IMR-90 (cell line): ENCODE measurements at regions not wholly inside any gene's neighbourhood (a gene's known extent, or its start where the extent isn't known, plus 50 kb on each side); places are given as distances from the start of the nearest gene placed in this dataset.
"Not testable (repeated sequence)": the region's sequence is repeated elsewhere in the genome, so short reads cannot be mapped to it uniquely, and the experiment has no call there.

Source experiments
- ATAC-seq: fragments of 200-7000 bp; cut with Tn5 transposase; 2 replicates; pipeline ENCODE4 v1.9.1; 2020; ENCODE audit warnings: low read depth, mild to moderate bottlenecking, moderate library complexity
- BruUV-seq: library from RNA; stranded (reverse); fragments of 400-500 nt; replicated peaks from 2 replicates; lab custom pipeline; 2021; lab: Mats Ljungman, UMichigan
- CTCF ChIA-PET: fragments of 300-600 bp; formaldehyde crosslinking; extraction: SDS; loops from one replicate; lab custom pipeline; 2021; ENCODE audit warnings: antibody characterized with exemption; lab: Yijun Ruan, JAX
- POLR2A ChIA-PET: fragments of 300-600 bp; sonication (Branson Sonifier 250); formaldehyde crosslinking; loops from one replicate; lab custom pipeline; 2022; ENCODE audit warnings: antibody characterized with exemption; ENCODE audit not compliant: unreplicated experiment; lab: Charles Lee
- DNase-seq: peaks from one replicate; pipeline ENCODE4 v3.0.0; 2013
- H2AFZ ChIP-seq: replicated peaks from 2 replicates; pipeline ENCODE3; 2013; ENCODE audit warnings: low read length, mild to moderate bottlenecking; ENCODE audit not compliant: poor library complexity
- H2AK5ac ChIP-seq: 2 replicates; pipeline ENCODE4 v1.6.1; 2013; ENCODE audit warnings: low read depth, low read length, inconsistent platforms
- H2AK9ac ChIP-seq: replicated peaks from 2 replicates; pipeline ENCODE3; 2013; ENCODE audit warnings: mild to moderate bottlenecking, low read depth, low read length, moderate library complexity; ENCODE audit not compliant: poor library complexity
- H2BK120ac ChIP-seq: 2 replicates; pipeline ENCODE4 v1.6.1; 2013; ENCODE audit warnings: low read depth, low read length, inconsistent platforms
- H2BK15ac ChIP-seq: 3 replicates; pipeline ENCODE4 v1.6.1; 2013; ENCODE audit warnings: low read depth, low read length, inconsistent platforms
- H2BK20ac ChIP-seq: 2 replicates; pipeline ENCODE4 v1.6.1; 2013; ENCODE audit warnings: low read depth, mild to moderate bottlenecking, inconsistent platforms, low read length, moderate library complexity
- H2BK5ac ChIP-seq: 2 replicates; pipeline ENCODE4 v1.6.1; 2013; ENCODE audit warnings: mild to moderate bottlenecking, low read depth, low read length, inconsistent platforms; ENCODE audit not compliant: poor library complexity, severe bottlenecking
- H3K14ac ChIP-seq: replicated peaks from 2 replicates; pipeline ENCODE4 v1.6.1; 2013; ENCODE audit warnings: low read depth, low read length, inconsistent platforms
- H3K18ac ChIP-seq: 2 replicates; pipeline ENCODE4 v1.6.1; 2013; ENCODE audit warnings: low read depth, low read length, control low read depth
- H3K23ac ChIP-seq: 2 replicates; pipeline ENCODE4 v1.6.1; 2013; ENCODE audit warnings: low read depth, low read length, inconsistent platforms
- H3K27ac ChIP-seq: 2 replicates; pipeline ENCODE4 v1.5.1; 2013; ENCODE audit warnings: mild to moderate bottlenecking, control low read depth, low read length; ENCODE audit not compliant: insufficient read depth
- H3K27me3 ChIP-seq: 2 replicates; pipeline ENCODE4 v1.6.1; 2013; ENCODE audit warnings: low read length; ENCODE audit not compliant: control insufficient read depth, insufficient read depth
- H3K36me3 ChIP-seq: 2 replicates; pipeline ENCODE4 v1.6.1; 2013; ENCODE audit warnings: low read length, mixed read lengths; ENCODE audit not compliant: control insufficient read depth, insufficient read depth
- H3K4ac ChIP-seq: 2 replicates; pipeline ENCODE4 v1.6.1; 2013; ENCODE audit warnings: low read depth, low read length, inconsistent platforms
- H3K4me1 ChIP-seq: 2 replicates; pipeline ENCODE4 v1.6.1; 2013; ENCODE audit warnings: low read length, mixed read lengths; ENCODE audit not compliant: control insufficient read depth, insufficient read depth
- H3K4me2 ChIP-seq: 2 replicates; pipeline ENCODE4 v1.6.1; 2013; ENCODE audit warnings: low read depth, mild to moderate bottlenecking, control low read depth, low read length, moderate library complexity
- H3K4me3 ChIP-seq: 2 replicates; pipeline ENCODE4 v1.5.1; 2013; ENCODE audit warnings: low read depth, mild to moderate bottlenecking, control low read depth, low read length, moderate library complexity; ENCODE audit not compliant: insufficient read depth
- H3K56ac ChIP-seq: 2 replicates; pipeline ENCODE4 v1.6.1; 2013; ENCODE audit warnings: low read length, inconsistent platforms; ENCODE audit not compliant: insufficient read depth; ENCODE audit errors: extremely low read depth
- H3K79me1 ChIP-seq, 2 experiments: 2 replicates each; pipeline ENCODE4 v1.6.1; 2013; ENCODE audit warnings: low read length in 2 of 2, inconsistent platforms in 1 of 2, low read depth in 1 of 2
- H3K9ac ChIP-seq: 2 replicates; pipeline ENCODE4 v1.6.1; 2013; ENCODE audit warnings: low read depth, low read length, control low read depth
- H3K9me1 ChIP-seq: 2 replicates; pipeline ENCODE4 v1.6.1; 2013; ENCODE audit warnings: low read length, inconsistent platforms; ENCODE audit not compliant: insufficient read depth
- H3K9me3 ChIP-seq: 2 replicates; pipeline ENCODE4 v1.6.1; 2013; ENCODE audit warnings: low read length; ENCODE audit not compliant: control insufficient read depth, insufficient read depth
- H4K20me1 ChIP-seq: 2 replicates; pipeline ENCODE4 v1.6.1; 2013; ENCODE audit warnings: low read length, inconsistent platforms; ENCODE audit not compliant: insufficient read depth
- H4K5ac ChIP-seq: 2 replicates; pipeline ENCODE4 v1.6.1; 2013; ENCODE audit warnings: mild to moderate bottlenecking, low read depth, low read length, control low read depth
- H4K8ac ChIP-seq, 2 experiments: 2 replicates each; pipeline ENCODE4 v1.6.1; 2013; ENCODE audit warnings: low read depth in 2 of 2, low read length in 2 of 2, control low read depth in 1 of 2, inconsistent platforms in 1 of 2
- H4K91ac ChIP-seq: 2 replicates; pipeline ENCODE4 v1.6.1; 2013; ENCODE audit warnings: low read depth, low read length, inconsistent platforms; ENCODE audit not compliant: insufficient read depth
- FOS ChIP-seq: fragments of 150-350 bp; IDR thresholded peaks from 2 replicates; pipeline ENCODE4 v1.6.1; 2016; ENCODE audit warnings: low read depth, low read length
- MAFK ChIP-seq: IDR thresholded peaks from 2 replicates; pipeline ENCODE4 v1.6.1; 2012; ENCODE audit warnings: low read depth, low read length, improper control_type of control experiment
- MXI1 ChIP-seq: IDR thresholded peaks from 2 replicates; pipeline ENCODE4 v1.6.1; 2012; ENCODE audit warnings: low read depth, mild to moderate bottlenecking, low read length, moderate library complexity, borderline replicate concordance
- RFX5 ChIP-seq: IDR thresholded peaks from 2 replicates; pipeline ENCODE4 v1.8.0; 2012; ENCODE audit warnings: low read depth, mild to moderate bottlenecking, low read length, moderate library complexity
- WGBS, 2 experiments: methylation state at CpG; one replicate each; pipeline versions ENCODE4 v1.1.5 to v1.1.7; 2013; ENCODE audit warnings: missing lambda C conversion rate in 2 of 2; ENCODE audit not compliant: insufficient read length in 1 of 2; ENCODE audit errors: extremely low coverage in 2 of 2; 5-methylcytosine and 5-hydroxymethylcytosine counted together
- dilution Hi-C: fragments of 300-500 bp; cut with HindIII; formaldehyde crosslinking; loops from one replicate; pipeline ENCODE4 v1.14.3; 2018; ENCODE audit warnings: low sequenced_read_pairs; ENCODE audit not compliant: unreplicated experiment
- in situ Hi-C: fragments of 300-500 bp; cut with MboI; formaldehyde crosslinking; loops from 3 replicates; pipeline ENCODE4 v1.14.3; 2019; ENCODE audit warnings: low sequenced_read_pairs, inconsistent platforms, mixed read lengths
- intact Hi-C: fragments of 100-400 bp; cut with micrococcal nuclease; formaldehyde crosslinking; loops from 2 replicates; pipeline ENCODE4 v1.10.0; 2022
- TF ChIP-seq, protein P1 (sequence below): conservative IDR thresholded peaks from 2 replicates; pipeline ENCODE4 v1.5.1; 2012; ENCODE audit warnings: mild to moderate bottlenecking, low read depth, low read length, improper control_type of control experiment
- TF ChIP-seq, protein P2 (sequence below): fragments of 150-350 bp; IDR thresholded peaks from 2 replicates; pipeline ENCODE4 v1.6.1; 2017; ENCODE audit warnings: mild to moderate bottlenecking, antibody characterized with exemption, low read length, low read depth

DNA sequence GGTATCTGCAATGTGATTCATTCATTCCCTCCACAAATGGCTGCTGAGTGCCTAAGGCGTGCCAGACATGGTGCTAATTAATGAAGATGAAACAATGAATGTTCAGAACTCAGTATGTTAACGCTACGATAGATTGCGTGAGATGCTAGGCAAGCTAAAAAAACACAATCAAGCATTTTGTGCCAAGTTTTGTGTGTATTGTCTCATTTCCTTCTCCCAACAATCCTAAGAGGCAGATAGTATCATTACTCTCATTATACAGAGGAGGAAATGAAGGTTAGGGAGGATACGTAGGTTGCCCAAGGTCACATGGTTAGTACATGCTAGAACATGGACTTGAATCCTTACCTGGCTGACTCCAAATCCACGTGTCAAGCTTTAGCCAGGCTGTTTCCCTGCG is 264.4 kb downstream of the EFCAB11 start:
- H3K27me3 ChIP-seq, result no peaks in the 10 kb centered on the region
- CTCF ChIA-PET, result no interaction called here
- WGBS, 2 experiments, result 90% methylated on average over 2 of the region's 7 CpGs; no CpG with 5 or more reads in 1 of the 2 experiments

DNA sequence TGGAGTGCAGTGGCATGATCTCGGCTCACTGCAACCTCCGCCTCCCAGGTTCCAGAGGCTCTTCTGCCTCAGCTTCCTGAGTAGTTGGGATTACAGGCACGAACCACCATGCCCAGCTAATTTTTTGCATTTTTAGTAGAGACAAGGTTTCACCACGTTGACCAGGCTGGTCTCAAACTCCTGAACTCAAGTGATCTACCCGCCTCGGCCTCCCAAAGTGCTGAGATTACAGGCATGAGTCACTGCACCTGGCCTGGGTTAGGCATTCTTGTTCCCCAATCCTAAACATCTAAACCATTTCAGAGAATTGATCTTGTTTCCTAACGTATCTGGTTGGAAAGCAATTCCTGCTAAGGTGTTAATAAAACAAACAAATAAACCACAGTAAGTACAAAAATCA is 264.8 kb downstream of the EFCAB11 start:
- H2BK20ac ChIP-seq, H2BK15ac ChIP-seq, H3K79me1 ChIP-seq, CTCF ChIA-PET, H3K27ac ChIP-seq, H3K23ac ChIP-seq, POLR2A ChIA-PET, H3K9me3 ChIP-seq, H2AK9ac ChIP-seq, ATAC-seq, H3K14ac ChIP-seq, H3K4me3 ChIP-seq, BruUV-seq, H3K4me1 ChIP-seq, H4K20me1 ChIP-seq, H3K36me3 ChIP-seq, H2BK5ac ChIP-seq, H4K91ac ChIP-seq, H3K18ac ChIP-seq, H3K56ac ChIP-seq, H3K4ac ChIP-seq, H4K8ac ChIP-seq, H3K9me1 ChIP-seq, H2AK5ac ChIP-seq, DNase-seq, H4K5ac ChIP-seq, H3K27me3 ChIP-seq, H3K4me2 ChIP-seq, H2AFZ ChIP-seq, dilution Hi-C loops, H3K9ac ChIP-seq, intact Hi-C loops, in situ Hi-C loops, H2BK120ac ChIP-seq: not testable (repeated sequence)
- WGBS, 2 experiments, result 97% methylated on average over 3 of the region's 7 CpGs; no CpG with 5 or more reads in 1 of the 2 experiments

More for the DNA sequence above, 264.4 kb downstream of the EFCAB11 start:
- no peak overlapping the region for H3K4me2 ChIP-seq
- no peak overlapping the region for H2BK120ac ChIP-seq
- intact Hi-C loops, result no loop called here
- H3K18ac ChIP-seq, result no peak overlapping the region
- no peaks in the 10 kb centered on the region for H3K36me3 ChIP-seq
- H4K8ac ChIP-seq, result no peak overlapping the region
- H2BK20ac ChIP-seq, result no peak overlapping the region
- ATAC-seq, result no peak
- POLR2A ChIA-PET, result no interaction called here
- H3K9me3 ChIP-seq, result no peaks in the 10 kb centered on the region
- H3K9ac ChIP-seq, result no peak overlapping the region
- H3K56ac ChIP-seq, result no peak overlapping the region
- no TSS peak for BruUV-seq
- TF ChIP-seq MAFK (no peak), FOS (no peak), RFX5 (no peak), MXI1 (no peak)
- TF ChIP-seq, protein P1, sequence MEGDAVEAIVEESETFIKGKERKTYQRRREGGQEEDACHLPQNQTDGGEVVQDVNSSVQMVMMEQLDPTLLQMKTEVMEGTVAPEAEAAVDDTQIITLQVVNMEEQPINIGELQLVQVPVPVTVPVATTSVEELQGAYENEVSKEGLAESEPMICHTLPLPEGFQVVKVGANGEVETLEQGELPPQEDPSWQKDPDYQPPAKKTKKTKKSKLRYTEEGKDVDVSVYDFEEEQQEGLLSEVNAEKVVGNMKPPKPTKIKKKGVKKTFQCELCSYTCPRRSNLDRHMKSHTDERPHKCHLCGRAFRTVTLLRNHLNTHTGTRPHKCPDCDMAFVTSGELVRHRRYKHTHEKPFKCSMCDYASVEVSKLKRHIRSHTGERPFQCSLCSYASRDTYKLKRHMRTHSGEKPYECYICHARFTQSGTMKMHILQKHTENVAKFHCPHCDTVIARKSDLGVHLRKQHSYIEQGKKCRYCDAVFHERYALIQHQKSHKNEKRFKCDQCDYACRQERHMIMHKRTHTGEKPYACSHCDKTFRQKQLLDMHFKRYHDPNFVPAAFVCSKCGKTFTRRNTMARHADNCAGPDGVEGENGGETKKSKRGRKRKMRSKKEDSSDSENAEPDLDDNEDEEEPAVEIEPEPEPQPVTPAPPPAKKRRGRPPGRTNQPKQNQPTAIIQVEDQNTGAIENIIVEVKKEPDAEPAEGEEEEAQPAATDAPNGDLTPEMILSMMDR, result no peak
- TF ChIP-seq, protein P2, sequence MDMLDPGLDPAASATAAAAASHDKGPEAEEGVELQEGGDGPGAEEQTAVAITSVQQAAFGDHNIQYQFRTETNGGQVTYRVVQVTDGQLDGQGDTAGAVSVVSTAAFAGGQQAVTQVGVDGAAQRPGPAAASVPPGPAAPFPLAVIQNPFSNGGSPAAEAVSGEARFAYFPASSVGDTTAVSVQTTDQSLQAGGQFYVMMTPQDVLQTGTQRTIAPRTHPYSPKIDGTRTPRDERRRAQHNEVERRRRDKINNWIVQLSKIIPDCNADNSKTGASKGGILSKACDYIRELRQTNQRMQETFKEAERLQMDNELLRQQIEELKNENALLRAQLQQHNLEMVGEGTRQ, result no peak
- H3K23ac ChIP-seq, result no peak overlapping the region
- no peaks in the 10 kb centered on the region for H4K20me1 ChIP-seq
- H3K4ac ChIP-seq, result no peak overlapping the region
- H4K5ac ChIP-seq, result no peak overlapping the region
- in situ Hi-C loops, result no loop called here
- no peak overlapping the region for H3K4me3 ChIP-seq
- no peak overlapping the region for H2BK5ac ChIP-seq
- no peak overlapping the region for H2AK5ac ChIP-seq
- dilution Hi-C loops, result no loop called here
- H3K14ac ChIP-seq, result no peak overlapping the region
- H3K9me1 ChIP-seq, result no peaks in the 10 kb centered on the region
- no peak overlapping the region for H3K27ac ChIP-seq
- H3K4me1 ChIP-seq, result no peaks in the 10 kb centered on the region; the same call in 1 of the 2 replicates
- no peak overlapping the region for H2AFZ ChIP-seq
- no peaks in the 10 kb centered on the region for H3K79me1 ChIP-seq
- no peak overlapping the region for H2BK15ac ChIP-seq
- no peak overlapping the region for H4K91ac ChIP-seq
- DNase-seq, result no peak
- no peak overlapping the region for H2AK9ac ChIP-seq
